HG02852 (cell line): ENCODE measurements at regions not wholly inside any gene's neighbourhood (a gene's known extent, or its start where the extent isn't known, plus 50 kb on each side); places are given as distances from the start of the nearest gene placed in this dataset.

Experiments used
- ATAC-seq: cut with Tn5 transposase; IDR thresholded peaks from one replicate; pipeline ENCODE4 v1.9.1; 2021; ENCODE audit warnings: mild to moderate bottlenecking, moderate library complexity; ENCODE audit not compliant: unreplicated experiment

GRCh38 chr2:138104071-138104470 lies 139.8 kb downstream of the HNMT start:
- ATAC-seq: no peak

DNA sequence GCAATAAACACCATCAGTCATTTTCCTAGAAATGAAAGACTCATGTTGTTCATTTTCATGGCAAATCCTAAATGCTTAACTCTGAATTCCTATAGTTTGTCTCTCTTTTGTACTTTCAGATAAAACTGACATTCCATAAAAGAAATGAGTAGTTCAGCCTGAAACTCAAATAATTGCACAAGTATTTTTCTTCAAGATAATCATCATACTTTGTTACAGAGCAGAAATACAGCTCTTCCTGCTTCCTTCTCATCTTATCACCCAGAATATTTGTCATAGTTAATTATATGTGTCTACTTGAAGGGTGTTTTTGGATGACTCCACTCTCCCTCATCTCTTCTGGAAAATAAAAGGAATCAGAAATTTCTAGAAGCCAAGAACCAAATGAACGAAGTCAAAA lies 141.1 kb downstream of the HNMT start:
- ATAC-seq: no peak

DNA sequence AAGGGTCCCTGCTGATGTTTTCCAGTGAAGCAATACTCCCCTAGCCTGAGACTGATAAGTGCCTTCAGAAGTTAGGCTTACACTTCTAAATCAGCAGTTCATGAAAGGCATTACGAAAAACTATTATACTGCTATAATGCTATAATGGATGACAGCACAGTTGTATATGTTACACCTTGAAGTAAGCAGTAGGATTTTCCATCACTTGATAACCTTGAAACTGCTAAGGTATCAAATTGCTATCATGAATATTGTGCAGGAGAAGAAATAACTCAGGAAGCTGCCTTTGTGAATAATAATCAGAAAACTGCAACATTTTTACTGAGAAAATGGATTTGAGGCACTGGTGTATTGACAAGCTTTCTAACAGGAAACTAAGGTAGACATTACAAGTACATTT lies 142.3 kb downstream of the HNMT start:
- ATAC-seq: no peak

DNA sequence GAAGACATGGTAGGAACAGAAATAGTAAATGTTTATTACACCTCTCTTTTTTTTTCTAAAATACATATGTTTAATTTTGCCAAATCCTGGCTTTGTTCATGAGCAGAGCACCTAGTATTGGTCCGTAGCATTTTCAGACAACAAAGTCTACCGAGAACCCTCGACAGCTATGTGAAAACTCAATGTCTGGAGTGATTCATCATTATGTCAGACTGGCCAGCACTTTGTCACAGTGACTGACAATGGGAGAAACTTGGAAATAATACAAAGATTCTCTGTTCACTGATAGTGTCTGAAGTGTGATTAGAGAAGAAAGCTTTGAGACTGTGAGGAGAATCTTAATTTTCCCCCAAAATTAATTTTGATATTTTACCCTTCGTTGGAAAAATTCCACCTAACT lies 143.0 kb downstream of the HNMT start:
- ATAC-seq: no peak

GRCh38 chr2:138110453-138111083 lies 146.3 kb downstream of the HNMT start:
- no peak for ATAC-seq

- no peak for ATAC-seq
Observed at GRCh38 chr2:138112536-138112935, 148.3 kb downstream of the HNMT start.

GRCh38 chr2:138113871-138114525 lies 149.7 kb downstream of the HNMT start:
- ATAC-seq: no peak

GRCh38 chr2:138115666-138116065 lies 151.4 kb downstream of the HNMT start:
- ATAC-seq: no peak

- no peak for ATAC-seq
Observed at GRCh38 chr2:138116456-138116855, 152.2 kb downstream of the HNMT start.

DNA sequence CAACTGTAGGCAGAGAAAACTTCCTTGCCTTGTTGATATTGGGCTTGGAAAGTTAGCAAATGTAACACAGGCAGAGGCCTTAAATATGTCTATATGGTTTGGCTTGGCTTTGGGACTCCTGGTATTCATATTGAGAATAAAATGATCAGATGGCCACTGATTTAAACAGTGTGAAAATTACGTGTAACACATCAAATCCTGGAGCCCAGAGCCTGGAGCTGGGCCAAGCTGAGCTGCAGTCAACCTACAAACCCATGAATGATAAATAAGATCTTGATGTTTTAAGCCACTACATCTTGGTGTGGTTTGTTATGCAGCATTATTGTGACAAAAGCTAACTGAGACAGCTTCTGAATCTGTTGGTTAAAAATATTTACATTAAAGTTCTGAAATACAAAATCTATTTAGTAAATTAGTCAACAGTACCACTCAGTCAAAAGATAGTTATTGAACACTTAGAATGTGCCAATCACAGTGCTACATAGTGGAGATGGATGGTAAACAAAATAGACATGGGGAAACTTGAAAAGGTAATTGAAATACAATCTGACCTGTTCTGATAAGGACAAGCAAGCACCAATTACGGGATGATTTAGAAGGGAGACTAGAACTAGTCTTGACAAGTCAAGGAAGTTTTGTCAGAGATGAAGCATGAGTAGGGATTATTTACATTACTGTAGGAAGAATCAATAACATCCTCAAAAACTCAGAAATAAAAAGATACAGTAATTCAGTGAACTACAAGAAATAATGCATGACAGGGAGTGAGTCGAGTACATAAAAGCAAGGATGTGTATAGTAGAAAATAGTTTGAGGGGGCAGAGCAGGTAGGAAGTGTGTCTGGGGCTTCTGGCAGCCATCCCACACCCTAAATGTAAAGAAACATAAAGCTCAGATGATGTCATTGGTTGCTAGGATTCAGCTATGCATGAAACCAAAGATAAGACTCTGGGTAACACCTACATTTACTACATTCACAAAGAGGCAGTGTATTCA lies 157.7 kb downstream of the HNMT start:
- ATAC-seq: peak; percentile 56

GRCh38 chr2:138122891-138123290 lies 158.6 kb downstream of the HNMT start:
- no peak for ATAC-seq

- ATAC-seq: no peak
Observed at GRCh38 chr2:138123741-138124140, 159.5 kb downstream of the HNMT start.

DNA sequence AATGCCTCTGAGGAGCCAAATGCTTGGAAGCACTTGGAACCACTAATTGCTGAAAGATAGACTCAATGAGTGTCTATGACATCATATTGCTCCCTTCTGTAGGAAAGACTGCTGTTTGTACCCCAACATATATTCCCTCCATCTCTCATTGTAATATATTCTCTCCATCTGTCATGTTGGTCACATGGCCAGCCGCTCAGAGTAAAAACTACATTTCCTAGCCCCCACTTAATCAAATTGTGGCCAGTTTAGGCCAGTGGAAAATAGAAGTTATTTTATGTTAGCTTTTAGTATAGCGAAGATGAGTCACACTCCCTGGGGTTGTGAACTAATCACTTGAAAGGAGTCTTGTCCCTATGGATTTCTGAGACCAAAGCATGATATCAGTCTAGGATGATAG lies 160.2 kb downstream of the HNMT start:
- no peak for ATAC-seq

DNA sequence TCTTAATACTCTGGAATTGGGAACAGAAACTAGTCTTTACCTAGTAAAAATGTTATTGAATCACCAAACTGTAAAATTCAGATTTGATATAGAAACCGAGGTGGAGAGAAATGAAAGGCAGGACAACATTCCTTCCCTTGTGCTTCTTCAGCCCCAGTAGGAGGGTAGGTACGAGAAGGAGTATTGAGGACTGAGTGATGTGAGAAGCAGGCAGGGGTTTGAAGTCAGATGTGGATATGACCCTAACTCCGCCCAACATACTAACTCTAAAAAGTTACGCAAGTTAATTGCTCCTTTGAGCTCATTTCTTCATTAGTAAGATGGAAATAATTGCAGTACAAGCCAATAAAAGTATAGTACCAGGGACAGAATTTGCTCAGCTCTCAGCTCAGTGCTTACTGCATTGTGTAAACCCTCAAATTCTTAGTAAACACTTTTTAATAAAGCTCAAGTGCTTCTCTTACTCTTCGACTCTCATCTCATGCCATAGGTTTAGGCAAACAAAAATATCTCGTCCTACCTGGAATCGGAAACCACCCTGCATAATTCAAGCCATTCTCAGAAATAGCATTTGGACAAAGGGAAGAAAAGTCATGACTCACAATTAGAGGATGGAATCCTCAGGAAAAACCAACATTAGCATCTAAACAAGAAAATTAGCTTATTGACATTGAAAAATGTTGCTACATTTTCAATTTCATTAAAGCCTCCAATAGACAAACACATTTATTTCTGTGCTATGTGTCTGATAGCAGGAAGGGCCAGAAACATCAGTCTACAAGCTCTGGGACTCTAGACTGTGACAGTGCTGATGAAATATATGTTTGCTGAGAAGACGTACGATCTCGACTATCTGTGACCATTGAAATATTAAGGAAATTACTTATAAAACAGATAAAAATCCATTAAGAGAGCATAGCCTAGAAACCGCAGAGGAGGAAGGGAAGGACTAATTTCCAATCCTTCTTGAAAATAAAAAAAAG lies 161.3 kb downstream of the HNMT start:
- ATAC-seq: no peak

- no peak for ATAC-seq
Observed at GRCh38 chr2:138132108-138132507, 167.8 kb downstream of the HNMT start.

DNA sequence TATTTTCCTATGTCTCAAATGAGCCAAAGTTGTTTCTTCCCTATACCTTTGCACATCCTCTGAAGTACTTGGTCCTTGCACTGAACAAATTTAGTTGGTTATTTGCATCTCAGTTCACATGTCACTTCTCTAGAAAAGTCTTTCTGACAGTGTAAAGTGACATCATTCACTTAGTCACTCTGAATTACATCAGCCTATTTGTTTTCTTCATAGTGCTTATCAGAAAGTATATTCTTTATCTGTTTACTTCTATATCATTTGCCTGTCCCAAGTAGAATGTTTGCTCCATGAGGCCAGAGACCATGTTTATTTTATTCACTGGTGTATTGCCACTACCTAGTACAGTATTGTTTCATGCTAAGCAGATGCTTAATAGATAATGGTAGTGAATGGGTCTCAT lies 173.7 kb downstream of the HNMT start:
- no peak for ATAC-seq

DNA sequence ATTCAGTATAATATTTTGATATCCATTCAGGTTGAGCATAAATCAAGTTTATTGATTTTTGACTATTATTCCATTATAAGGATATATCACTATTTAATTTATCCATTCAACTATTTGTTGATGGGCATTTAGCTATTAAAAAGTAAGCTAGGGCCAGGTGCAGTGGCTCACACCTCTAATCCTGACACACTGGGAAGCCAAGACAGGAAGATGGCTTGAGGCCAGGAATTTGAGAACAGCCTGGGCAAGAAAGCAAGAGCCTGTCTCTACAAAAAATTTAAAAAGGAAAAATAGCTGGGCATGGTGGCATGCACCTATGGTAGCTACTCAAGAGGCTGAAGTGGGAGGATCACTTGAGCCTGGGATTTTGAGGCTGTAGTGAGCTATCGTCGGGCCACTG lies 183.5 kb downstream of the HNMT start:
- no peak for ATAC-seq

DNA sequence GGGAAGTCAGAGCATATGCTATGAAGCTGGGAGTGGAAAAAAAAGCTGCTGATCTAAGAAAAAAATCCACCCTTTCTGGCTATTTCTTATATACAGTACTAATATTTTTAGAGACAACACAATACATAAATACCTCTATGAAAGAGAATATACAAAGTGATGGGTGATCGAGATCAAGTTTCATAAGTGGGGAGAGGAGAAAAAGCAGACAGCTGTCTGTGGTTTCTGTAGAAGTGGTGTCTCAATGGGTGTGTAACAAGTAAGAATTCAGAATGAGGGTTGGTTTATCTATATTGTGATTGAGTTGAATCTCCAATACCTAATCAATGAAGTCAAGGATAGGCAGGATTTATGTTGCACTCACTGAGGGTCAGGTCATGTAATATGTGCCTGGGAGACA lies 191.0 kb downstream of the HNMT start:
- peak; percentile 63 for ATAC-seq

DNA sequence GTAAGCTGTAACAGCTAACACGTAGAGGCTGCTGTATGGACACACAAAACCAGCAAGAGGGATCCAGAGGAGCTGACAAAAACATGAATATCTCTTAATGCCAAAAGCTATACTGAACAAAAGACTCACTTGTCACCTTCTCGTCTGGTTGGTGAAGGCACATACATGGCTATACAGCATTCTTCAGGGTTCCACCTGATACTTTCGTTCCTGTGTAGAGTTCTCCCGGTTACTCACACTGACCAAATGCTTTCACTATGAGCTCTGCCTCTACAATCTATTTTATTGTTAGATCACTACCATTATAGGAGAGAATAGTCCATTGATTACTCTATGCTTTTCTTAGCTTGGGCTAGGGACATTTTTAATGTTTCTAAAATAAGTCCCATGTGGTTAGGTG lies 193.1 kb downstream of the HNMT start:
- no peak for ATAC-seq

- no peak for ATAC-seq
Observed at GRCh38 chr2:138170485-138170884, 206.2 kb downstream of the HNMT start.

- no peak for ATAC-seq
Observed at GRCh38 chr2:138171244-138171643, 207.0 kb downstream of the HNMT start.
